K562 (cell line): ENCODE measurements at regions not wholly inside any gene's neighbourhood (a gene's known extent, or its start where the extent isn't known, plus 50 kb on each side); places are given as distances from the start of the nearest gene placed in this dataset.

Experiments used
- ATAC-seq: fragments of 200-7000 bp; cut with Tn5 transposase; 3 replicates; pipeline ENCODE4 v1.9.1; 2020; ENCODE audit warnings: moderate library complexity
- BruUV-seq: library from RNA; stranded (reverse); fragments of 400-500 nt; replicated peaks from 2 replicates; lab custom pipeline; 2021; lab: Mats Ljungman, UMichigan
- CTCF ChIA-PET: fragments of 300-600 bp; formaldehyde crosslinking; extraction: SDS; loops from one replicate; lab custom pipeline; 2021; ENCODE audit warnings: low intra/inter-chr PET ratio; lab: Yijun Ruan, JAX
- POLR2A ChIA-PET: fragments of 300-600, 350-650 bp; sonication (Branson Sonifier 250); formaldehyde crosslinking; extraction: SDS; loops from one replicate; lab custom pipeline; 2021; ENCODE audit warnings: antibody characterized with exemption, inconsistent platforms; lab: Yijun Ruan, JAX
- DNase-seq, 4 experiments: peaks; one replicate each; pipeline versions ENCODE4 v3.0.0 to v3.0.0-alpha.2; 2011 to 2018; ENCODE audit warnings: low spot score in 3 of 4, mixed read lengths in 3 of 4; ENCODE audit errors: extremely low read depth in 1 of 4
- FAIRE-seq: peaks from 2 replicates; lab custom pipeline; 2011; peaks lifted over from hg19 to GRCh38; lab: Jason Lieb, UNC
- H2AFZ ChIP-seq: 2 replicates; pipeline ENCODE4 v1.6.0; 2011; ENCODE audit warnings: low read depth, low read length, control low read depth, inconsistent platforms
- H3K27ac ChIP-seq: fragments of 200-600 bp; 3 replicates; pipeline ENCODE4 v1.8.0; 2011; ENCODE audit warnings: low read depth, mild to moderate bottlenecking, control low read depth, inconsistent platforms, low read length, moderate library complexity, mixed read lengths; ENCODE audit errors: extremely low read depth
- H3K27me3 ChIP-seq, 2 experiments: fragments of 300-600 bp in 1 of 2; 2 replicates in 1 of 2; 3 replicates in 1 of 2; pipeline versions ENCODE4 v1.6.0 to v1.8.0; 2011; ENCODE audit warnings: inconsistent platforms in 2 of 2, low read length in 2 of 2, mild to moderate bottlenecking in 1 of 2, mixed read lengths in 1 of 2, moderate library complexity in 1 of 2; ENCODE audit not compliant: control insufficient read depth in 2 of 2, insufficient read depth in 2 of 2
- H3K36me3 ChIP-seq: fragments of 300-600 bp; 3 replicates; pipeline ENCODE4 v1.8.0; 2011; ENCODE audit warnings: mild to moderate bottlenecking, low read length, inconsistent platforms; ENCODE audit not compliant: control insufficient read depth, insufficient read depth
- H3K4me1 ChIP-seq, 2 experiments: fragments of 200-600 bp in 1 of 2; replicated peaks in 1 of 2; 2 replicates in 1 of 2; 3 replicates in 1 of 2; pipeline versions ENCODE4 v1.5.1 to v1.8.0; 2011; ENCODE audit warnings: inconsistent platforms in 2 of 2, low read length in 2 of 2, mild to moderate bottlenecking in 1 of 2, mixed read lengths in 1 of 2, moderate library complexity in 1 of 2; ENCODE audit not compliant: control insufficient read depth in 2 of 2, insufficient read depth in 2 of 2
- H3K4me2 ChIP-seq: 2 replicates; pipeline ENCODE4 v1.6.1; 2011; ENCODE audit warnings: low read length, control low read depth, inconsistent platforms, mixed read lengths; ENCODE audit not compliant: insufficient read depth
- H3K4me3 ChIP-seq: fragments of 200-600 bp; sonication (generic), shearing (Covaris generic); 2 replicates; pipeline ENCODE4 v1.5.1; 2016; ENCODE audit warnings: control low read depth, inconsistent platforms
- H3K79me2 ChIP-seq: fragments of 200-600 bp; 3 replicates; pipeline ENCODE4 v1.8.0; 2011; ENCODE audit warnings: low read length, inconsistent platforms; ENCODE audit not compliant: control insufficient read depth, insufficient read depth
- H3K9ac ChIP-seq, 2 experiments: 2 replicates each; pipeline versions ENCODE4 v1.6.0 to v1.6.1; 2011; ENCODE audit warnings: low read depth in 2 of 2, low read length in 2 of 2, control low read depth in 1 of 2, inconsistent platforms in 1 of 2, mild to moderate bottlenecking in 1 of 2, mixed read lengths in 1 of 2; ENCODE audit not compliant: insufficient read depth in 1 of 2
- H3K9me1 ChIP-seq: one replicate; pipeline ENCODE4 v1.6.0; 2011; ENCODE audit warnings: inconsistent platforms, mild to moderate bottlenecking, low read length, moderate library complexity; ENCODE audit not compliant: control insufficient read depth, insufficient read depth
- H3K9me3 ChIP-seq: replicated peaks from 2 replicates; pipeline ENCODE4 v1.5.1; 2011; ENCODE audit warnings: low read depth, low read length, inconsistent platforms; ENCODE audit not compliant: control insufficient read depth, insufficient read depth
- H4K20me1 ChIP-seq: replicated peaks from 2 replicates; pipeline ENCODE4 v1.6.1; 2011; ENCODE audit warnings: low read length, inconsistent platforms, mixed read lengths; ENCODE audit not compliant: control insufficient read depth, insufficient read depth
- CEBPB ChIP-seq: fragments of 450-650 bp; IDR thresholded peaks from 2 replicates; pipeline ENCODE4 v1.6.1; 2016; ENCODE audit warnings: missing genetic modification characterization, missing compliant biosample characterization
- CUX1 ChIP-seq: fragments of 200-800 bp; sonication (Bioruptor generic); IDR thresholded peaks from 2 replicates; pipeline ENCODE4 v1.6.1; 2016; ENCODE audit warnings: missing genetic modification characterization, missing compliant biosample characterization
- FIP1L1 ChIP-seq: fragments of 200-400 bp; formaldehyde crosslinking; IDR thresholded peaks from 2 replicates; pipeline ENCODE4 v1.6.1; 2018; ENCODE audit warnings: mild to moderate bottlenecking, low read depth, low read length; ENCODE audit not compliant: poor library complexity, severe bottlenecking
- FOXK1 ChIP-seq: sonication (generic); formaldehyde crosslinking; IDR thresholded peaks from 2 replicates; pipeline ENCODE4 v1.8.0; 2022; ENCODE audit warnings: missing genetic modification reagents, mild to moderate bottlenecking, borderline replicate concordance
- NFIX ChIP-seq: fragments of 250-450 bp; sonication (Bioruptor Pico); IDR thresholded peaks from 2 replicates; pipeline ENCODE4 v1.4.0; 2020; ENCODE audit warnings: low read depth, mild to moderate bottlenecking, moderate library complexity
- NFXL1 ChIP-seq: fragments of 450-650 bp; formaldehyde crosslinking; IDR thresholded peaks from 2 replicates; pipeline ENCODE4 v1.4.0; 2021; ENCODE audit warnings: mild to moderate bottlenecking
- TAF7 ChIP-seq: fragments of 450-650 bp; IDR thresholded peaks from 2 replicates; pipeline ENCODE4 v1.6.1; 2016; ENCODE audit warnings: missing genetic modification characterization, missing compliant biosample characterization
- THRAP3 ChIP-seq: fragments of 450-650 bp; IDR thresholded peaks from 2 replicates; pipeline ENCODE4 v1.6.1; 2016; ENCODE audit warnings: mild to moderate bottlenecking, inconsistent platforms, borderline replicate concordance
- WGBS: fragments of 100-300 bp; shearing (Covaris generic); methylation state at CpG from one replicate; pipeline ENCODE4 v1.1.6; 2016; ENCODE audit warnings: low coverage, mixed read lengths; ENCODE audit not compliant: insufficient coverage; ENCODE audit errors: missing lambda C conversion rate; 5-methylcytosine and 5-hydroxymethylcytosine counted together
- in situ Hi-C: fragments of 300-500 bp; cut with MboI; formaldehyde crosslinking; loops from 4 replicates; pipeline ENCODE4 v1.15.0; 2018; ENCODE audit warnings: inconsistent platforms, mixed read lengths
- intact Hi-C: fragments of 100-400 bp; cut with micrococcal nuclease; formaldehyde crosslinking; loops from 2 replicates; pipeline ENCODE4 v1.14.2; 2022
- TF ChIP-seq, protein P1 (sequence below): sonication (generic); formaldehyde crosslinking; IDR thresholded peaks from 2 replicates; pipeline ENCODE4 v1.8.0; 2022; ENCODE audit warnings: mild to moderate bottlenecking, low read depth, missing genetic modification reagents
- TF ChIP-seq, protein P2 (sequence below): fragments of 450-650 bp; IDR thresholded peaks from 2 replicates; pipeline ENCODE4 v1.7.0; 2016; ENCODE audit warnings: borderline replicate concordance

DNA sequence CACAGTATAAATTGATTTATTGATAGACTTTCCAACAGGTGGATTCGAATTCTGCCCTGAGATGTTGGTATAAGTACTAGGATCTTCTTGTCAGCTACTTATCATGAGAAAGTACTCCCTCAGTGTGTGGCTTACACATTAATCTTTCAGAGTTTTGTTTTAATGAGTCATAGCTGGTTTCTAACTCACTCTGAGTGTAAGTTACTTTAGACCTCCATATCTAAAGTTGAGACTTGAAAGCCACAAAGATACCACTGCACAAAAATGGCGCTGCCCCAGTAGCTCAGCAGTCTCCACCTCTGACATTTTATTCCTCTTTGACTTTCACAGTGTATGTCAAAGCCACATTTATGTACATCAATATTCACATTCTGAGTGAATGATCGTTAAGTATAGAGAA lies 318.5 kb downstream of the ARAP2 start (continued):
- TF ChIP-seq, protein P1, sequence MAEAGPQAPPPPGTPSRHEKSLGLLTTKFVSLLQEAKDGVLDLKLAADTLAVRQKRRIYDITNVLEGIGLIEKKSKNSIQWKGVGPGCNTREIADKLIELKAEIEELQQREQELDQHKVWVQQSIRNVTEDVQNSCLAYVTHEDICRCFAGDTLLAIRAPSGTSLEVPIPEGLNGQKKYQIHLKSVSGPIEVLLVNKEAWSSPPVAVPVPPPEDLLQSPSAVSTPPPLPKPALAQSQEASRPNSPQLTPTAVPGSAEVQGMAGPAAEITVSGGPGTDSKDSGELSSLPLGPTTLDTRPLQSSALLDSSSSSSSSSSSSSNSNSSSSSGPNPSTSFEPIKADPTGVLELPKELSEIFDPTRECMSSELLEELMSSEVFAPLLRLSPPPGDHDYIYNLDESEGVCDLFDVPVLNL: no peak
- no peak for TF ChIP-seq FOXK1 (CRISPR knock-in tag)
- TF ChIP-seq, protein P2, sequence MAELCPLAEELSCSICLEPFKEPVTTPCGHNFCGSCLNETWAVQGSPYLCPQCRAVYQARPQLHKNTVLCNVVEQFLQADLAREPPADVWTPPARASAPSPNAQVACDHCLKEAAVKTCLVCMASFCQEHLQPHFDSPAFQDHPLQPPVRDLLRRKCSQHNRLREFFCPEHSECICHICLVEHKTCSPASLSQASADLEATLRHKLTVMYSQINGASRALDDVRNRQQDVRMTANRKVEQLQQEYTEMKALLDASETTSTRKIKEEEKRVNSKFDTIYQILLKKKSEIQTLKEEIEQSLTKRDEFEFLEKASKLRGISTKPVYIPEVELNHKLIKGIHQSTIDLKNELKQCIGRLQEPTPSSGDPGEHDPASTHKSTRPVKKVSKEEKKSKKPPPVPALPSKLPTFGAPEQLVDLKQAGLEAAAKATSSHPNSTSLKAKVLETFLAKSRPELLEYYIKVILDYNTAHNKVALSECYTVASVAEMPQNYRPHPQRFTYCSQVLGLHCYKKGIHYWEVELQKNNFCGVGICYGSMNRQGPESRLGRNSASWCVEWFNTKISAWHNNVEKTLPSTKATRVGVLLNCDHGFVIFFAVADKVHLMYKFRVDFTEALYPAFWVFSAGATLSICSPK: no peak
- TF ChIP-seq FIP1L1: no peak
- TF ChIP-seq THRAP3: no peak
- TF ChIP-seq NFIX (CRISPR knock-in tag): no peak
- no peak for TF ChIP-seq NFXL1 (CRISPR knock-in tag)
- no peak for TF ChIP-seq CEBPB (tag)

DNA sequence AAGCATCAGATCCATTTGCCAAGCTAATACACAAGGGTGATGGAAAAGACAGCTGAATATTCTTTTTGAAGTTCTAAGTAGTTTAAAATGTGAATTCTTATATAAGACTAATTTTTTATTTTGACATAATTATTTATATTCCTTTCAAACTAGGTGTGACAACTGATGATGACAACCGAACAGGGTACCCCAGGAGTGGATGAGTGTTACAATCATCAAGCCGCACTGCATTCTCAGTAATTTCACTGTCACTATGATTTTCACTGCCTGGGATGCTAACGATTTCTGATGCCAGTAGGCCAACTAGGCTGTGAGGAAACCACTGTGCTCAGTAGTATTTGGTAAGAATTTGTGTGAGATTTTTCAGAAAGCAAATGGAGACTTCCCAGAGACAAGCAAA lies 317.5 kb downstream of the ARAP2 start:
- Histone ChIP-seq H3K4me2 (no peak overlapping the region), H3K79me2 (no peaks in the 10 kb centered on the region), H3K36me3 (no peaks in the 10 kb centered on the region), H3K9me3 (no peaks in the 10 kb centered on the region; the same call in 1 of the 2 replicates), H3K9me1 (no peaks in the 10 kb centered on the region), H3K9ac (no peak overlapping the region), H2AFZ (no peak overlapping the region), H4K20me1 (no peaks in the 10 kb centered on the region), H3K4me3 (no peak overlapping the region), H3K27me3 (no peaks in the 10 kb centered on the region), H3K27ac (no peak overlapping the region), H3K4me1 (no peaks in the 10 kb centered on the region)
- no peak for FAIRE-seq
- no peak for DNase-seq
- in situ Hi-C loops: no loop called here
- BruUV-seq: no TSS peak
- WGBS: 0% methylated on average over 3 of the region's 3 CpGs
- TF ChIP-seq TAF7 (tag): no peak
- no peak for TF ChIP-seq CUX1 (CRISPR knock-in tag)
- intact Hi-C loops: no loop called here
- POLR2A ChIA-PET: no interaction called here
- no peak for ATAC-seq
- CTCF ChIA-PET: no interaction called here
